GM04504 (cell line): ENCODE measurements at regions not wholly inside any gene's neighbourhood (a gene's known extent, or its start where the extent isn't known, plus 50 kb on each side); places are given as distances from the start of the nearest gene placed in this dataset.

Experiments
- DNase-seq: peaks from one replicate; pipeline ENCODE4 v3.0.0-alpha.2; 2012; ENCODE audit warnings: low read depth

DNA sequence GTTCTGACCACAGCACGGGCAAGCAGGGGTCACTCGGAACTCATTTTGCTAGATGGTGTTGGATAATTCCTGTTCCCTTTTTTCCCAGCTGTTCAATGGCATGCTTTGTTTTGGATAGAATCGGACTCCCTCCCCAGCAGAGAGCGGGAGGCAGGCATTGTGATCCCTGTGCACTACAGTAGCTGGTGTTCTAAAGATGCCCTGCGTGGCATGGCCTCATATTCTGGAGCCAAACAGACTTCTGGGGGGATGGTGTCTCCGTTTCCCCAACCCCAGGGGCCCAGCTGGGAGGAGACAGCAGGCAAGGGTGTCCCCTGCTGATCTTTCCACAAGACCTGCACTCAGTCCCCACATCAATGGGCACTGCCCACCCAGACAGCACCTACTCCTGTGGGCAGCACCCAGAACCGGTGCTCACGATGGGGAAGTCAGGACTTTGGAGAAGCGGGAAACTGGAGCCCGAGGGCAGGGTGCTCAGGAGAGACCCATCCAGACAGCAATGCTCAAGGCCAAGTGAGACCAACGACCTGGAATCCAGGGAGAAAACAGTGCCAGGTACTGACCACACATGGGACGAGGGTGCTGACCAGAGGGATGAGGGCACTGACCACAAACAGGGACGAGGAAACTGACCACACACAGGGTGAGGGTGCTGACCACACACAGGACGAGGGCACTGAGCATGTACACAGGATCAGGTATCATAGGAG lies 934.9 kb downstream of the BRD1 start:
- no peak for DNase-seq

DNA sequence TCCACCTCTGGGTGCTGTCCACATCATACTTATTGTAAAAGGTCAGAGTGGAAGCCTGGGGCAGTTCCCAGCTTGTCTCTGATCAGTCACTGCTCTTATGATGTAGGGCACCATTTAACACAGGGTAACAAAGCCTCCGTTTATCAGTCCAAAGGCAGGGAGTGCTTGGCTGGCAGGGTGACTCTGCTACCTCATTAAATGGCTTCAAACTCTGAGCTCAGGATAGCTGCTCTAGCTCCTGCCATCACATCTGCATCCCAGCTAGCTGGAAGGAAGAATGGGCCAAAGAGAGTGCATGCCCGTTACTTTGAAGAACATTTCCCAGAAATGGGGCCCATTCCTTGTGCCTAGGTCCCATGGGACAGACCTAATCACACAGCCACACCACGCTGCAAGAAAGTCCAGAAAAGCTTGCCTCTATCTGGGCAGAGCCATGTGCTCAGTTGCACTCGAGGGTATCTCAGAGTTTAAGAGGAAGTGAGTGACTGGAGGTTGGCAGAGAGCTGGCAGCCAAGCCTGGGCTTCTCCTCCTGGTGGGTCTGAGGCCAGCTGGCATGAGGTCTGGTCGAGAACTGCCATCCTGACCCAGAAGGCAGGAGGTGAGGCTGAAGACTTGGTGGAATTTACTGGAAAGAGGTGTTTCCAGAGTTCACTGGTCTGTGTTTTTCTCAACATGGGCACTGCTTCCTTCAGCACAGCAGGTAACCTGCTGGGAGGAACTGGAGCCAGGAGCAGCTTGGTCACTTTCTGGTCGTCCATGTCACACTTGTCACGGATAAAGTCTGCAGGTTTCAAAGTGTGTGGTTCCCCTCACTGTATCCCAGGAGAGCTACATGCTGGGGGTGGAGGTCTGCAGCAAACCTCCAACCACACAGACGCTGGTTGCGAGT lies 935.7 kb downstream of the BRD1 start:
- DNase-seq: no peak

GRCh38 chr22:48890693-48891554 lies 936.7 kb downstream of the BRD1 start:
- DNase-seq: no peak

GRCh38 chr22:48889887-48890692 lies 937.6 kb downstream of the BRD1 start:
- no peak for DNase-seq

GRCh38 chr22:48889209-48889830 lies 938.4 kb downstream of the BRD1 start:
- DNase-seq: no peak

DNA sequence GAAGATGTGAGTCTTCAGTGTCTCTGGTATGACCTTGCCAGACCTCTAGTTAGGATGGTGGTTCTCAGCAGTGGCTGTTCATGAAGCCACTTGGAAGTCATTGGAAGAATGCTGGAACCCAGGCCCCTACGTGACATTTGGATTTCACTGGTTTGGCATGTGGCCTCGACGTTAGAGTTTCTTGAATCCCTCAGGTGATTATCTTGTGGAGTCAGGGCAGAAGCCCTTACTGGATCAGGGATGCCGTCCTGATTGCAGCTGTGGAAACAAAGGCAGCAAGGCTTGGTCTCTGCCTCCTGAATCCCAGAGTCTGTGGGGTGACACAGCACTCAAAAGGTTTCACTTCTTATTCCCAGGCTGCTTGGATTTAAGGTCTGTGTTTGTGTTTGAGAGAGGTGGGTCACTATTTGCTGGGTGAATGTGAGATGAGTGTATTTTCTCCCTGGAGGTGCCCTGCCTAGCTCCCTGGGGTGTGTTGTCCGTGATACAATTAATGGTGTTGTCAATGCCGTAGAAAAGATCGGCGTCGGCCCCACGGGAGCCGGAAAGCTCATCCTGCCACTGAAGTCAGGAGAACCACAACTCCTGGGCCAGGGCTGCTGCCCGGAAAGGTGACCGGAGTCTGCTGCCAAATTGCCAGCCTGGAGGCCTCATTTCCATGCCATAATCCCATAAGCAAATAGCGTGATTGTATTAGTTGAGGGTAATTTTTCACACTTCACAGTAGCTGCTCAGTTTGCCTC lies 939.0 kb downstream of the BRD1 start:
- DNase-seq: no peak

DNA sequence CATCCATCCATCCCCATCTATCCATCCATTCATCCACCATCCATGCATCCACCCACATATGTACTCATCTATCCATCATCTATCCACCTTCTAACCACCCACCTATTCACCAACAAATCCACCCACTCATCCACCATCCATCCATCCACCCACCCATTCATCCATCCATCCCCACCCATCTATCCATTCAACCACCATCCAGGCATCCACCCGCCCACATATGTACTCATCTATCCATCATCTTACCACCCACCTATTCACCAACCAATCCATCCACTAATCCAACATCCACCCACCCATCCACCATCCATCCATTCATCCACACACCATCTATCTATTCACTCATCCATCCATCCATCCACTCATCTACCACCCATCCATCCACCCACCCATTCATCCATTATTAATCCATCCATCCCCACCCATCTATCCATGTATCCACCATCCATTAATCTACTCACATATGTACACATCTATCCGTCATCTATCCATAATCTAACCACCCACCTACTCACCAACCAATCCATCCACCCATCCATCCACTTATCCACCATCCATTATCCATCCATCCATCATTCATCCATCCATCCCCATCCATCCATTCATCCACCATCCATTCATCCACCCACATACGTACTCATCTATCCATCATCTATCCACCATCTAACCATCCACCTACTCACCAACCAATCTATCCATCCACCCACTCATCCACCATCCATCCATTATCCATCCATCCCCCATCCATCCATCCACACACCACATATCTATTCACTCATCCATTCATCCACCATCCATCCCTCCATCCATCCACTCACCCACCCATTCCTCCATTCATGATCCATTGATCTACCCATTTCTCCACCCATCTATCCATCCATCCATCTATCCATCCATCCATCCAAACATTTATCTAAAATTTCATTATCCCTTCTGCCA lies 940.0 kb downstream of the BRD1 start:
- no peak for DNase-seq

DNA sequence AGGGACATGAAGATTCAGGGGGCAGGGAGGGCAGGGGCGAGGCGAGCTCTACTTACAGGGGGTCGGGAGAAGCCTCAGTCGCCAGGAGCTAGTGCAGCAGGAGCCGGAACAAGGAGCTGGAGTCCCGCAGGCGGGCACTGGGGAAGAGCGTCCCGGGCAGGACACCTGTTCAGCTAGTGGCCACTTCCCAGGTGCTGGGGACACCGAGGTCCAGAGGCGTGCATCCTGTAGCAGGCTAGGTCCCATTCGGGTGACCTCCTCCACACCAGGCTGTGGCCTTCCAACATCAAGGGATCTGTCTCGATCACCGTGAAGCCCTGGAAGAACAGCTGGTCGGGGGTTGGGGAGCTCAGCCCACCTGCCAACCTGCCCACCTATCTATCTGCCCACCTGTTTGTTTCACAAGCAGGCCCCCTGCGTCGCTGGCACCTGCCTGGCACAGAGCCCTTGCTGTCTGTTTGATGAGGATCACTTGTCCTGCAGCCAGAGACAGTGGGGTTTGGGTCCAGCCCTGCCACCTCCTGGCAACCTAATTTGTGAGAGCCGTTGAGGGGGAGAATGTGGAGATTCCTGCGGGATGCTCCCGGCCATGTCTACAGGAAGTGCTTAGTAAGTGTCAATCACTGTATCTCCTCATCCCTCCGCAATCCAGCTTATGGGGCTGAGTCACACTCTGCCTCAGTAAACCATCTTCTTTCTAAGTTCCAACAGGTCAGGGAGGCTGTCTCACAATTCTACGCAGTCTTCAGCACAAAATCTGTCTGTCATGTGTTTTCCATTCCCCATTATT lies 940.9 kb downstream of the BRD1 start:
- DNase-seq: no peak

GRCh38 chr22:48885919-48886305 lies 941.8 kb downstream of the BRD1 start:
- DNase-seq: no peak

DNA sequence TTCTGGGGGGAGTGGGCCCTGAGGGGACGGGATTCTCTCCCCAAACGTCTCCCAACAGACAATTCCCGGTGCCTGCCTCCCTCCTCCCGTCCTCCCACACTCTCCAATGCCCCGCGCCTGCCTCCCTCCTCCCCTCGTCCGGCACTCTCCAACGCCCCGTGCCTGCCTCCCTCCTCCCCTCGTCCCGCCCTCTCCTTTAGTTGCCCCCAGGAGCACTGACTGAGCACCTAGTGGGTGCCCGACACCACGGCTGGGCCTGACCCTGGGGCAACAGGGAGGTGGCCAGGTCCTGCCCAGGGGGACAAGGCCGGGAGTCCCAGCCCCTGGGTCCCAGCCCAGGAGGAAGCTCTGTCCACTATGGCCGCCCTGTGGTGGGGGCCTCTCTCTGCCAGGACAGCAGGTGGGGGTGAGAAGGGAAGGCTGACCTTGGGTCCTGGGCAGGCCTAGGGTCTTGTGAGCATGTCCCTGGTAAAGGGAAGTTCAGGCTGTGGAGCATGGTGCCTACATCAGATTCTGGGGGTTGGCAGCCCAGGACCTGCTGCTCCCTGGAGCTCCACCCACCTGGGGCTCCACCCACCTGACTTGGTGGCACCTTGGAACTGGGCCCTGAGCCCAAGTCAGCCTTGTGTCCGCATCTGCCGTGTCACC lies 942.3 kb downstream of the BRD1 start:
- DNase-seq: no peak

DNA sequence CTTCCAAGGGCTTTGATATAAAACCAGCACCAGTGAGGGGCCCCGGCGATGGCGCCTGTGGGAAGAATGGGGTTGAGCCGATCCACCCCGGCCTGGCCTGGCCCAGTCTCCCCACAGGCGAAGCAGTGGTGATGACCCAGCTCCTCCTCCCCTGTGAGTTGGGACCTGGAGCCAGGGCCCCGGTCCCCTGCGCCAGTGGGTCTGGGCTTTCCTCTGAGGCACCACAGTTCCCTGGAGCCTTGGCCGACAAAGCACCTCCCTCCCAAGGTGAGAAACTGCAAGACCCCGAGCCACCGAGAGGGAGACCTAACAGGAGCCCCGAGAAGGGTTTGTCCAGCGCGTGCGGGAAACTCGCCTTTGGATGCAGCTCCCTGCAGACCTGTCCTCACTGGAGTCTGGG lies 942.9 kb downstream of the BRD1 start:
- no peak for DNase-seq

GRCh38 chr22:48884324-48884723 lies 943.3 kb downstream of the BRD1 start:
- no peak for DNase-seq

- no peak for DNase-seq
Observed at GRCh38 chr22:48883211-48883960, 944.3 kb downstream of the BRD1 start.

DNA sequence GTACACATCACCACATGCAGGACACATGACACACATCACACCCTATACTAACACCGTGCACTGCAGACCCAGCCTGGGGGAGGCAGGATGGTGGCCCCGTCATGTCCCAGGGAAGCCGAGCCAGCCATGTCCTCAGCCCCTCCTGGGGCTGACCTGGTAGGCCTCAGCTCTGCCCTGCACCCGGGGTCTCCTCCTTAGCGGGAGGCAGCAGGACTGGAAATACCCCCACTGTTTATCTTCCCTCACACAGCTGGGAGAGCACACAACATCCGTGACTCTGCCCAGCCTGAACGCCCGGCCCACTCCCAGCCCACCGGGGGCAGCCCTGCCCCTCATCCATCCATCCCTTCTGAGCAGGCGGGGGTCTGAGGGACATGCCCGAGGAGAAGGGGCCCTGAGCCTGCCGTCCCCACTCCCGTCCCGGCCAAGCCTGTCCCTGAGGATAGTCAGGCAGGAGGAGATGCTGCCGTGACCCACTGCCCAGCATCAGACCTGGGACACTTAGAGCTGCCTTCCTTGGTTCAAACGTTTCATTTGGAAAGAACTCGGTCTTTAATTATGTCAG lies 945.0 kb downstream of the BRD1 start:
- DNase-seq: no peak

GRCh38 chr22:48881326-48881980 lies 946.2 kb downstream of the BRD1 start:
- DNase-seq: no peak

DNA sequence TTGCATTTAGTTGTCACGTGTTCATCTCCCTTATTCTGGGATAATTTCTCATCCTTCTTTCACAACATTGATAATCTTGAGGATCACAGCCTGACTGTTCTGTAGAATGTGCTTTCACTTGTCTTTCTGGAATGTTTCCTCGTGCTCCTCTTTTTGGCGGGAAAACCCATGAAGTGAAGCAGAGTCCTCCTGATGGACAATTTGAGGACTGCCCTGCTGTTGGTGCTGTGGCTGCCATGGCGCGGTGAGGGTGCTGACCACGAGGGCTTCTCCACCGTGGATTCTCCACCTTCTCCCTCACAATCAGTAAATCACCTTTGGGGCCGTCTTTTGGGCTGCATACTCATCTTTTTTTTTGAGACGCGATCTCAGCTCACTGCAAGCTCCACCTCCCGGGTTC lies 946.9 kb downstream of the BRD1 start:
- no peak for DNase-seq
